Loucy (cell line): ENCODE measurements at regions not wholly inside any gene's neighbourhood (a gene's known extent, or its start where the extent isn't known, plus 50 kb on each side); places are given as distances from the start of the nearest gene placed in this dataset.

Experiments
- CTCF ChIP-seq: fragments of 200-600 bp; sonication (generic); conservative IDR thresholded peaks from 2 replicates; pipeline ENCODE4 v1.5.1; 2014; ENCODE audit warnings: mild to moderate bottlenecking, antibody characterized with exemption, low read length
- EZH2phosphoT487 ChIP-seq: fragments of 200-600 bp; IDR thresholded peaks from 2 replicates; pipeline ENCODE4 v1.6.1; 2018; ENCODE audit warnings: antibody characterized with exemption, mild to moderate bottlenecking, moderate library complexity, borderline replicate concordance

DNA sequence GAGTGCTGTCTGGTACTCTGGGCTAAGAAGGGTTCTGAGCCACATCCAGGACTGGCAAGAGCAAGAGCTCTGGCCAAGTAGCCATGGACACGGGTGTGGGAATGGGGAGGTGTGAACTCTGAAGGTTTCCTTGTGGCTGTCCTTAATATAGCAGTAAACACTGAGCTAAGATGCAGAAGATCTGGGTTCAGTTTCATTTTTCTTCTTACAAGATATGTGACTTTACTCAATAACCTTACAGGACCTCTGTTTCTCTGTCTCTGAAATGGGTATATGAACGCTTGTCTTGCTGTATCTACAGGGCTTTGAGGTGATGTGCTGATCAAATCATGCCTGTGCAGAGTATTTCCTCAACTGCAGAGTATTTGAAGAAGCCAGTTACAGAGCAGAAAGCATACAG, 521.2 kb downstream of the VRK1 start:
- TF ChIP-seq CTCF (no peak), EZH2phosphoT487 (no peak)
